A549 (cell line): ENCODE measurements at regions not wholly inside any gene's neighbourhood (a gene's known extent, or its start where the extent isn't known, plus 50 kb on each side); places are given as distances from the start of the nearest gene placed in this dataset.

Experiments used
- ATAC-seq, 2 experiments: fragments of 200-7000 bp in 1 of 2; fragments of >200 bp in 1 of 2; cut with Nextera tagmentation in 1 of 2; cut with Tn5 transposase in 1 of 2; 3 replicates each; pipeline versions ENCODE4 v1.8.0 to v1.9.1; 2018 to 2020; ENCODE audit warnings: mild to moderate bottlenecking in 1 of 2, moderate library complexity in 1 of 2
- CTCF ChIA-PET: fragments of 300-600 bp; sonication (Branson Sonifier 250); formaldehyde crosslinking; extraction: SDS; loops from one replicate; lab custom pipeline; 2021; ENCODE audit warnings: antibody characterized with exemption, inconsistent platforms; lab: Yijun Ruan, JAX
- POLR2A ChIA-PET: fragments of 350-600 bp; formaldehyde crosslinking; extraction: SDS; loops from one replicate; lab custom pipeline; 2021; ENCODE audit warnings: antibody characterized with exemption, inconsistent platforms; lab: Yijun Ruan, JAX
- DNase-seq, 2 experiments: peaks; one replicate each; pipeline versions ENCODE4 v3.0.0 to v3.0.0-alpha.2; 2011 to 2016; ENCODE audit warnings: low read depth in 1 of 2, low spot score in 1 of 2
- FAIRE-seq: peaks from 2 replicates; lab custom pipeline; 2011; peaks lifted over from hg19 to GRCh38; lab: Jason Lieb, UNC
- H3K27ac ChIP-seq, 2 experiments: fragments of >200 bp; sonication (Bioruptor Twin); formaldehyde crosslinking; 3 replicates each; pipeline ENCODE4 v1.5.1; 2016 to 2017
- H3K4me1 ChIP-seq: fragments of >200 bp; sonication (Bioruptor Twin); formaldehyde crosslinking; 3 replicates; pipeline ENCODE4 v1.6.1; 2016
- H3K4me2 ChIP-seq: fragments of >200 bp; sonication (Bioruptor Twin); formaldehyde crosslinking; 3 replicates; pipeline ENCODE4 v1.6.1; 2016
- H3K4me3 ChIP-seq: fragments of >200 bp; sonication (Bioruptor Twin); formaldehyde crosslinking; 3 replicates; pipeline ENCODE4 v1.5.1; 2016
- H3K9me3 ChIP-seq: fragments of >200 bp; sonication (Bioruptor Twin); formaldehyde crosslinking; 3 replicates; pipeline ENCODE4 v1.6.1; 2016
- BCL3 ChIP-seq: fragments of >200 bp; sonication (Bioruptor Twin); formaldehyde crosslinking; IDR thresholded peaks from 3 replicates; pipeline ENCODE4 v1.6.1; 2016
- BHLHE40 ChIP-seq: IDR thresholded peaks from 2 replicates; pipeline ENCODE4 v1.6.1; 2012; ENCODE audit warnings: low read depth, low read length, inconsistent platforms
- CEBPB ChIP-seq, 2 experiments: fragments of >200 bp in 1 of 2; sonication (Bioruptor Twin) in 1 of 2; formaldehyde crosslinking in 1 of 2; IDR thresholded peaks; 2 replicates each; pipeline ENCODE4 v1.6.1; 2012 to 2016
- CHD2 ChIP-seq: fragments of 150-350 bp; IDR thresholded peaks from 2 replicates; pipeline ENCODE4 v1.6.1; 2014; ENCODE audit warnings: low read length; ENCODE audit not compliant: partially characterized antibody
- CTCF ChIP-seq: fragments of >200 bp; sonication (Bioruptor Twin); formaldehyde crosslinking; IDR thresholded peaks from 3 replicates; pipeline ENCODE4 v1.5.1; 2016
- E2F6 ChIP-seq: IDR thresholded peaks from 2 replicates; pipeline ENCODE4 v1.6.1; 2012; ENCODE audit warnings: low read depth, borderline replicate concordance
- EHF ChIP-seq: fragments of 250-450 bp; sonication (Bioruptor Pico); IDR thresholded peaks from 2 replicates; pipeline ENCODE4 v1.5.0; 2020; ENCODE audit warnings: mild to moderate bottlenecking
- ELK1 ChIP-seq: fragments of 150-350 bp; IDR thresholded peaks from 2 replicates; pipeline ENCODE4 v1.6.1; 2014; ENCODE audit warnings: low read depth, mild to moderate bottlenecking, low read length
- ESRRA ChIP-seq: fragments of 150-350 bp; IDR thresholded peaks from 2 replicates; pipeline ENCODE4 v1.6.1; 2014; ENCODE audit warnings: mild to moderate bottlenecking, low read length, borderline replicate concordance
- FOSB ChIP-seq: fragments of 250-450 bp; sonication (Bioruptor Pico); IDR thresholded peaks from 2 replicates; pipeline ENCODE4 v1.5.0; 2020; ENCODE audit warnings: mild to moderate bottlenecking, moderate library complexity
- FOSL2 ChIP-seq, 2 experiments: fragments of 450-650 bp in 1 of 2; fragments of >200 bp in 1 of 2; sonication (Bioruptor Twin) in 1 of 2; formaldehyde crosslinking; IDR thresholded peaks; 2 replicates each; pipeline versions ENCODE4 v1.5.0 to v1.6.1; 2016 to 2020; ENCODE audit warnings: mild to moderate bottlenecking in 1 of 2, moderate library complexity in 1 of 2
- GATA3 ChIP-seq: IDR thresholded peaks from 2 replicates; pipeline ENCODE4 v1.6.1; 2012; ENCODE audit warnings: borderline replicate concordance
- HDAC2 ChIP-seq: fragments of 200-600 bp; sonication (generic); IDR thresholded peaks from 2 replicates; pipeline ENCODE4 v1.6.1; 2016
- HEYL ChIP-seq: fragments of 250-450 bp; sonication (Bioruptor Pico); IDR thresholded peaks from 2 replicates; pipeline ENCODE4 v1.8.0; 2021; ENCODE audit warnings: mild to moderate bottlenecking, moderate library complexity
- HMGXB4 ChIP-seq: fragments of 250-450 bp; sonication (Bioruptor Pico); IDR thresholded peaks from 2 replicates; pipeline ENCODE4 v1.5.0; 2021; ENCODE audit warnings: mild to moderate bottlenecking, moderate library complexity, borderline replicate concordance
- MAX ChIP-seq: IDR thresholded peaks from 2 replicates; pipeline ENCODE4 v1.6.1; 2012
- MAZ ChIP-seq: fragments of 150-350 bp; IDR thresholded peaks from 2 replicates; pipeline ENCODE4 v1.6.1; 2014; ENCODE audit warnings: antibody characterized with exemption, low read depth, low read length, borderline replicate concordance
- POLR2A ChIP-seq: IDR thresholded peaks from 2 replicates; pipeline ENCODE4 v1.6.1; 2012; ENCODE audit warnings: mild to moderate bottlenecking, low read length
- POLR2AphosphoS2 ChIP-seq: conservative IDR thresholded peaks from 2 replicates; pipeline ENCODE4 v1.6.1; 2012; ENCODE audit warnings: low read length, improper control_type of control experiment, inconsistent platforms
- RAD21 ChIP-seq, 2 experiments: fragments of >200 bp in 1 of 2; sonication (Bioruptor Twin) in 1 of 2; formaldehyde crosslinking in 1 of 2; IDR thresholded peaks in 1 of 2; conservative IDR thresholded peaks in 1 of 2; 2 replicates in 1 of 2; 3 replicates in 1 of 2; pipeline ENCODE4 v1.6.1; 2012 to 2018; ENCODE audit warnings: inconsistent platforms in 1 of 2
- RFX5 ChIP-seq: fragments of 450-650 bp; IDR thresholded peaks from 2 replicates; pipeline ENCODE4 v1.7.1; 2014; ENCODE audit warnings: antibody characterized with exemption, mild to moderate bottlenecking, moderate library complexity
- RNF2 ChIP-seq: fragments of 200-600 bp; sonication (generic); IDR thresholded peaks from 2 replicates; pipeline ENCODE4 v1.6.1; 2016; ENCODE audit warnings: low read depth, mild to moderate bottlenecking, antibody characterized with exemption, moderate library complexity, borderline replicate concordance
- SREBF2 ChIP-seq: fragments of 450-650 bp; IDR thresholded peaks from 2 replicates; pipeline ENCODE4 v1.6.1; 2014; ENCODE audit warnings: mild to moderate bottlenecking, moderate library complexity
- ZC3H11A ChIP-seq: fragments of 450-650 bp; IDR thresholded peaks from 2 replicates; pipeline ENCODE4 v1.6.1; 2014; ENCODE audit warnings: antibody characterized with exemption, mild to moderate bottlenecking
- ZFP36 ChIP-seq: fragments of 450-650 bp; IDR thresholded peaks from 2 replicates; pipeline ENCODE4 v1.6.1; 2014; ENCODE audit warnings: borderline replicate concordance; ENCODE audit not compliant: partially characterized antibody
- ZNF302 ChIP-seq: fragments of 250-450 bp; sonication (Bioruptor Pico); IDR thresholded peaks from 2 replicates; pipeline ENCODE4 v1.9.0; 2021; ENCODE audit warnings: inconsistent platforms, mild to moderate bottlenecking, moderate library complexity
- WGBS: methylation state at CpG from one replicate; pipeline ENCODE4 v1.1.6; 2017; ENCODE audit errors: missing lambda C conversion rate; 5-methylcytosine and 5-hydroxymethylcytosine counted together

GRCh38 chr13:48775285-48775684 lies 121.6 kb downstream of the CYSLTR2 start:
- no peak for FAIRE-seq
- H3K4me3 ChIP-seq = no peak overlapping the region
- CTCF ChIA-PET = interaction anchor here (9.7 kb wide), 1 partner anchor 179 kb away, joined by 141 read pairs; no protein-coding TSS in a partner anchor
- TF ChIP-seq BCL3 (no peak), BHLHE40 (no peak), RFX5 (no peak), HMGXB4 (CRISPR knock-in tag) (no peak), ZNF302 (CRISPR knock-in tag) (no peak), ZFP36 (no peak), ZC3H11A (no peak), FOSB (CRISPR knock-in tag) (no peak), ELK1 (no peak), POLR2A (no peak), FOSL2 (IDR thresholded peaks at IDR 0.05) (no peak), FOSL2 (CRISPR knock-in tag; IDR thresholded peaks at IDR 0.05) (no peak), CEBPB (IDR thresholded peaks at IDR 0.05) (no peak), HEYL (CRISPR knock-in tag) (no peak), HDAC2 (no peak), EHF (no peak), CHD2 (no peak), MAX (no peak), RNF2 (no peak)
- no peak for ATAC-seq
- 75% methylated on average over 2 of the region's 2 CpGs for WGBS
- H3K4me1 ChIP-seq = no peaks in the 10 kb centered on the region
- DNase-seq = no peak
- H3K27ac ChIP-seq = no peak overlapping the region
- POLR2A ChIA-PET = no interaction called here
- H3K4me2 ChIP-seq = no peak overlapping the region
- H3K9me3 ChIP-seq = peaks cover 6% of the 10 kb centered on the region; the same call in 1 of the 3 replicates

- peaks cover 6% of the 10 kb centered on the region; the same call in 1 of the 3 replicates for H3K9me3 ChIP-seq
- no peak for TF ChIP-seq GATA3
- POLR2A ChIA-PET = no interaction called here
- no peak for ATAC-seq
- CTCF ChIA-PET = interaction anchor here (9.7 kb wide), 1 partner anchor 180 kb away, joined by 141 read pairs; no protein-coding TSS in a partner anchor
- H3K27ac ChIP-seq = no peak overlapping the region
- WGBS = 68% methylated on average over 4 of the region's 4 CpGs
- H3K4me1 ChIP-seq = no peaks in the 10 kb centered on the region
- H3K4me2 ChIP-seq = no peak overlapping the region
- no peak for DNase-seq
- no peak overlapping the region for H3K4me3 ChIP-seq
- no peak for FAIRE-seq
These were observed 122.1 kb downstream of the CYSLTR2 start for GRCh38 chr13:48775804-48776203.

GRCh38 chr13:48776401-48776800 lies 122.7 kb downstream of the CYSLTR2 start:
- no peak overlapping the region for H3K4me3 ChIP-seq
- H3K4me2 ChIP-seq = no peak overlapping the region
- POLR2A ChIA-PET = no interaction called here
- no peak overlapping the region for H3K27ac ChIP-seq
- 91% methylated on average over 1 of the region's 1 CpG for WGBS
- no peaks in the 10 kb centered on the region for H3K4me1 ChIP-seq
- no peak for ATAC-seq
- peaks cover 12% of the 10 kb centered on the region; the same call in 1 of the 3 replicates for H3K9me3 ChIP-seq
- CTCF ChIA-PET = no interaction called here
- DNase-seq = no peak
- no peak for FAIRE-seq
- no peak for TF ChIP-seq FOSL2 (IDR thresholded peaks at IDR 0.05)
- no peak for TF ChIP-seq FOSL2 (CRISPR knock-in tag; IDR thresholded peaks at IDR 0.05)
- TF ChIP-seq GATA3 = no peak
- no peak for TF ChIP-seq MAZ
- TF ChIP-seq E2F6 = no peak
- TF ChIP-seq CTCF = no peak
- TF ChIP-seq POLR2AphosphoS2 = no peak
- no peak for TF ChIP-seq RAD21 (conservative IDR thresholded peaks at IDR 0.05 in 1 of 2, IDR thresholded peaks at IDR 0.05 in 1 of 2)
- no peak for TF ChIP-seq SREBF2
- TF ChIP-seq RNF2 = no peak
- no peak for TF ChIP-seq ESRRA
- no peak for TF ChIP-seq HMGXB4 (CRISPR knock-in tag)
